NCI-H524 treated with DMSO at 0.1 percent for 48 hours (cell line): ENCODE measurements at regions not wholly inside any gene's neighbourhood (a gene's known extent, or its start where the extent isn't known, plus 50 kb on each side); places are given as distances from the start of the nearest gene placed in this dataset.
"Not testable (repeated sequence)": the region's sequence is repeated elsewhere in the genome, so short reads cannot be mapped to it uniquely, and the experiment has no call there.

Experiments
- DNase-seq: peaks from one replicate; lab custom pipeline; 2025; lab: John Stamatoyannopoulos, UW

DNA sequence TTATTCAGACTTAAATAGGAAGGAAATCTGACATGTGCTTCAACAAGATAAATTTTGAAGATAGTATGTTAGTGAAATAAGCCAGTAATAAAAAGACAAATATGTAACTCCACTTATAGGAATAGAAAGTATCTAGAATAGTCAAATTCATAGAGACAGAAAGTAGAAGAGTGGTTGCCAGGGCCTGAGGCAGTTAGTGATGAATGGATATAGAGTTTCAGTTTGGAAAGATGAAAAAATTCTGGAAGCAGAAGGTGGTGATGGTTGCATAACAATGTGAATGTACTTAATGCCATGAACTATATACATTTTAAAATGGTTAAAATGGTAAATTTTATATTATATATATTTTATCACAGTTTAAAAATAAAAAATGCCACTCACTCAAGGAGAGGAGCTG, 54.3 kb downstream of the HAND2 start:
- no peak for DNase-seq

DNA sequence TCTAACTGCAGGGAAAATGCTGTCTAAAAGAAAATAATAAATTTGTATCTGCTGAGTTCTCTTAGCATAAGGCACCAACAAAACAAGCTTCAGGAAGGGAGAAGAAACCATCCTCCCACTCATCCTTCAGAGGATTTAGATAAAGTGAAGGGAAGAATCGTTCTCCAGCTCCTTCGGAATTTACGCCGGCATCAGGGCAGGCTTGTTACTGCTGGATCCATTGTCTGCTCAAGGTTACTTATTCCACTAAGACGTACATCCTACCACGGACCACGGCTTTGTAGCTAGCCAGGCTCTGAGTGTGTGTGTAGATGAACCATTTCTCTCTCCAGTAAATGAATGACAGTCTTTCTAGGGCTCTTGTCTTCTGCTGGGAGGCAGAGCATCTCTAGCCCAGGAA, 60.4 kb downstream of the HAND2 start:
- DNase-seq = no peak

DNA sequence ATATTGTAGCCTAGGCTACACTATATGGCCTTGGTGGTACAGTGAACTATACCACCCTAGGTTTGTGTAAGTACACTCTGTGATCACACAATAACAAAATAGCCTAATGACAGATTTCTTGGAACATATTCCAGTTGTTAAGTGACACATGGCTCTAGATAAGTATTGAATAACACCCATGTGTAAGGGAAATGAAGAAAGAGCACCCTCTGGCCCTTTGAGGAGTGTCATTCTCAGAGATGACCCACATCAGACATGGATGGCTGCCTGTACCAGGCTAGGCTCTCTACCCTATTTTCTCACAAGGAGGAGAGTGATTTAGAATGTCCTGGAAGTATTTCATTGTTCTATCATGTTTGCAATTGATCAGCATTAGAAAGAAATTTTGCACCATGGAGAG, 61.7 kb downstream of the HAND2 start:
- DNase-seq = no peak

DNA sequence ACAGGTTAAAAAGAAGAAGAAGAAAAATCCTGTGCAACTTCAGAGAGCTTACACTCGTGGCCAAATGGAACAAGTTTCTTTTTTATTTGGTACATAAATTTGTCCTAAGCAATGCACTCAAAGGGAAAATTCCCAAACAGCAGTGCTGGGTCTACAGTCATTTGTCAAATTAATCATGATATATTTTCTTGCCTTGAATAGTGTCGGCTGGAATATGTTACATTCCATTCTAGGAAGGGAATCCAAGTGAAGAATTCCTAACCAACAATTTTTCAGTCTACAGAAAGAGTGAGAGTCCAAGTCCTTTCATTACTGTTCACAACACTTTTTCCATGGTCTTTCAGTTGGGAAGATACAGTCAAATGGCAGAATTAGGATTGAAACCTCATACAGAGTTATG, 63.9 kb downstream of the HAND2 start:
- DNase-seq = no peak

DNA sequence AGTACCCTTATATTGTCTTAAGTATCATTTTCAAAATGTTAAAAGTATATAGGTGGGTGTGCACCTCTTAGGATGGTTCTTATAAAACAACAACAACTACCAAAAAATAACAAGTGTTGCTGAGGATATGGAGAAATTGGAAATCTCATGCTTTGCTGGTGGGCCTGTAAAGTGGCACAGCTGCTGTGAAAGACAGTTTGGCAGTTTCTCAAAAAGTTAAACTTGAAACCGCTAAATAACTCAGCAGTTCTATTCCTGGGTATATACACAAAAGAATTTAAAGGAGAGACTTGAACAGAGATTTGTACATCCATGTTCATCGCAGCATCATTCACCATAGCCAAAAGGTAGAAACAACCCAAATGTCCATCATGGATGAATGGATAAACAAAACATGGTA, 65.5 kb downstream of the HAND2 start:
- DNase-seq = no peak

DNA sequence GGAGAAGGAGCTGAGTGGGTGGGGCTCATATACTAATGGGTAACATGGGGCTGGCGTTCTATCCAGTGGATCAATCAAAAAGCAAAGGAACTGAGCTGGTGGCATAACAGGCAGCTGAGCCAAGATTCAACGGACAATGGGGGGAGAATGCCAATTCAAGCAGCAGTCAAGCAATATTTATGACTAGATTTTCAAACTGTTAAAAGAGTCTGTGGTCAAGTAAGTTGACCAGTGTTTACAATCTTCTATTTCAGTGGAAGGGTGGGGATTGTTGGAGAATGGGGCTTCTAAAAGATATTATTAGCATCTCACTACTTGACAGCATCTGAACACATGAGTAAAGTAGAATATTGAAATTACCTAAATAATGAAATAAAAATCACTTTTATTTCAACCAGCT, 64.9 kb upstream of the SCRG1 start:
- no peak for DNase-seq

DNA sequence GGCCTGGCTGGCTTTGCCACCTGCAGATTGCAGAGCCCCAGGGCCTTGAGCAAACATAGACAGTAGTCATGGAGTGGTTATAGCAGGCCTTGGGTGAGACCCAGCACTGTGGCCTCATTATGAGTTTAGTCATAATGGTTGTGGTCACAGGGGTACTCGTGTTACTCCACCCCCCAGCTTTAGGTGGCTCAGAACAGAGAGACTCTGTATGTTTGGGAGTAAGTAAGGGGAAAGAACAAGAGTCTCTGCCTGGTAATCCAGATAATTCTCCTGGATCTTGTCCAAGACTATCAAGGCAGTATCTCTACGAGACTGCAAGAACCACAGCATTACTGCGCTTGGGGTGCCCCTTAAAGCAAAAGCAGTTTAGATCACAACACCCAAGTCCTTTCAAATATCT, 62.3 kb upstream of the SCRG1 start:
- no peak for DNase-seq

DNA sequence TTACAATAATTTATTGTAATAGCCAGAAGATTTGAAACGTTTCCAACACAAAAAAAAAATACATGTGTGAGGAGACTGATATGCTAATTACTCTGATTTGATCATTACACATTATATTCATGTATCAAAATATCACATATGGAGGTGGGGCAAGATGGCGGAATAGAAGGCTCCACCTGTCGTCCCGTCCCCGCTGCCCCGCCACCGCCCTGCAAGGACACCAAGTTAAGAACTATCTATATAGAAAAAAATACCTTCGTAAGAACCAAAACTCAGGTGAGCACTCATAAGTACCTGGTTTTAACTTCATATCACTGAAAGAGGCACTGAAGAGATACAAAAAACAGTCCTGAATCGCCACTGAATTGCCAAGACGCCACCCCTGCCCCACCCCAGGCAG, 60.9 kb upstream of the SCRG1 start:
- DNase-seq = no peak

DNA sequence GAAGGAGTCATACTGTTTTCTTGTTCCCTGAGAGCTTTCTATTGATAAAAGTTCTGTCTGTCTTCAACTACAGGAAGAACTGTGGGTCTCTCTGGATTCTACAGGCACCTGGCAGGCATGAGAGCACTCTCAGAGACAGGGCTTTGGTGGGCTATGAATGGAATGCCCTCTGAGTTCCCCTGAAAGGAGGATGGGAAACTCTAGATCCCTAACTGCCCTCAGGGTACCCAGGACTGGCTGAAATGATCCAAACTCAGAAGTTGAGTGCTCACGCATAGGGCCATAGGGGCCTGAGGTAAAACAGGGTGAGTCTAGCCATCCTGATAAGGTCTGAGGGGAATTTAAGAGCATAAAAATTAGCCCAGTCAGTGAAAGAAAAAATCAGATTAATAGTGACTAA, 59.0 kb upstream of the SCRG1 start:
- no peak for DNase-seq

DNA sequence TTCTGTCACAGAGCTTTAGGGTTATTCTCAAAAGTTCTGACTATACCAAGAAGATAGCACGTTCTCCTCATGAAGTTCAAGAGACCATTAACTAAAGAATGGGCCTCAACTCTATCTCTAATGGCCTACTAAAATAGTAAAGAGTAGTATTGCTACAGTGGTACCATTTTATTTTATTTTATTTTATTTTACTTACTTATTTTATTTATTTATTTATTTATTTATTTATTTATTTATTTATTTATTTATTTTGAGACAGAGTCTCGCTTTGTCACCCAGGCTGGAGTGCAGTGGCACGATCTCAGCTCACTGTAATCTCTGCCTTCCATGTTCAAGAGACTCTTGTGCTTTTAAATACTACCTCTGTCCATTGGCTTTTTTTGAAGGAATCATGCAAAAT, 52.5 kb upstream of the SCRG1 start:
- not testable (repeated sequence) for DNase-seq

DNA sequence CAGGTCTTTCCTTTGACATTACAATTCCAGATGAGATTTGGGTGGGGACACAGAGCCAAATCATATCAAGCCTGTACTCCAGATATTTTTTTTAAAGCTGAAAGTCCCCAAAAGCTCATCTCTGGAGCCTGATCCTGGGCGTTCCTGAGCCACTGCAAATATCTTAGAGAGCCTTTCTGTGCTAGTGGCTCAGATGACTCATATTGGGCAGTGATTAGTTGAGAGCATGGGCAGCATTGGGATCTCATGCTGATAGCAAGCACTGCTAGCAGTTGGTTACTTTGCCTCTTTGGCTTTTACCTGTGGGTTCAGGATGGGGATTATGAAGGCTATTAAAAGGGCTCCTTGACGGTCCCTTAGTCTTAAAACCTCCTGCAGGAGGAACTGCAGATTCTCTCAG, 51.4 kb upstream of the SCRG1 start:
- no peak for DNase-seq

DNA sequence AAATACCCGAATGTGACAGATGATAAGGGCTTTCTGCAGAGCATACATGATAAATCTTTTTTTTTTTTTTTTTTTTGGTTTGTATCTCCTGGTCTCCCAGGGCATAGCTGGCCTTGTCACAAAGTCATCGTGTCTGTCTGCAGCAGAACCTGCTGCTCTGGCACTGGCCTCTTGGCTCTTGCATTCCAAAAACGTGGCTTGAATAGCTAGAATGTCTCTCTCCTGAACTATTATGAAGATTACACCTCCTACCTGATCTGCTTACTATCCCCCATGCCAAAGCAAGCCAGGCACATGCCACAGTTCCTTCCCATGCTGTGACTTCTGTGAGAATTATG, 50.4 kb upstream of the SCRG1 start:
- no peak for DNase-seq

DNA sequence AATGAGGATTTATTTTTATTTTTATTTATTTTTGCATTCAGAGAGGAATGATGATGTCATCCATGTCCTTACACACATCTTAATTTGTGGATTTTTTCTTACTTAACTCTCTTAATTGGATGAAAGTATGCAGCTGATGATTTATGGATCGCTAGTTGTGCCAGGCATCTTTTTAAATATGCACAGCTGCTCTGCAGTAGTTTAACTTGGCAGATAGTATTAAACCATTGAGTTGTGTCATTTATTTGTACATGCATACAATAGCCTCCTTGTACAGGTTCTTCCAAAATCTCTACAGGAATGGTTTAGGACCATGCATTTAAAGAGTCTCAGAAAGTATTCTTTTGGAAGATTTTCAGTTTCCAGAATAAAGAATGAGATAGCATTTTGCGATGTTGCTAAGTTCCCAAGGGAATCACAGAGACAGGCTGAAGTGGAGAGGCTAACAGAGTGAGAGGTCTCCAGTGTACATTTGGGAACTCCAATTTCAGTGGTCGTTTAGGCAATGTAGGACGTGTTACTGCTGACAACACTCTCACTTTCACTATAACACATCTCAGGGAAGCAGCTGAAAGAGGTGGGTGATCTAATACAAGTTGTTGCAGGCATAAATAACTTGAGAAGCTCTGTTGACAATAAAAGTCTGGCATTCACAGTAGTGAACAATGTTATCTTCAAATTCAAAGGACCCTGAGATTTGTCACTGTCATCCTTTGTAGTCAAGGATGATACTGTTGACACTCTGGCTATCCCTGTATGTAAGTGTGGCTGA, 49.9 kb upstream of the SCRG1 start:
- DNase-seq = peak; percentile 45
